ENCODE measurements at regions not wholly inside any gene's neighbourhood (a gene's known extent, or its start where the extent isn't known, plus 50 kb on each side); places are given as distances from the start of the nearest gene placed in this dataset.

GRCh38 chr9:89722712-89723111 is 117.9 kb downstream of the GADD45G start:
- CTCF ChIA-PET = no interaction called here
- POLR2A ChIA-PET = no interaction called here
- TF ChIP-seq SRF (IDR thresholded peaks at IDR 0.05; ENCODE audit: low read depth in 2 of 2, low read length in 2 of 2) (no peak), CHD4 (IDR thresholded peaks at IDR 0.05) (no peak), PAX5 (IDR thresholded peaks at IDR 0.05; ENCODE audit: borderline replicate concordance, low read depth, low read length) (no peak), POLR2AphosphoS2 (IDR thresholded peaks at IDR 0.05; ENCODE audit: low read depth, low read length) (no peak), BACH1 (IDR thresholded peaks at IDR 0.05; ENCODE audit: borderline replicate concordance) (no peak), CEBPZ (IDR thresholded peaks at IDR 0.05; ENCODE audit: low read depth, low read length) (no peak), ZNF207 (IDR thresholded peaks at IDR 0.05; ENCODE audit: borderline replicate concordance) (no peak), CBX3 (IDR thresholded peaks at IDR 0.05; ENCODE audit: borderline replicate concordance, low read depth) (no peak), NFIC (IDR thresholded peaks at IDR 0.05; ENCODE audit: low read depth, low read length) (no peak), HCFC1 (IDR thresholded peaks at IDR 0.05; ENCODE audit: low read length) (no peak)
- TF ChIP-seq, protein P1, sequence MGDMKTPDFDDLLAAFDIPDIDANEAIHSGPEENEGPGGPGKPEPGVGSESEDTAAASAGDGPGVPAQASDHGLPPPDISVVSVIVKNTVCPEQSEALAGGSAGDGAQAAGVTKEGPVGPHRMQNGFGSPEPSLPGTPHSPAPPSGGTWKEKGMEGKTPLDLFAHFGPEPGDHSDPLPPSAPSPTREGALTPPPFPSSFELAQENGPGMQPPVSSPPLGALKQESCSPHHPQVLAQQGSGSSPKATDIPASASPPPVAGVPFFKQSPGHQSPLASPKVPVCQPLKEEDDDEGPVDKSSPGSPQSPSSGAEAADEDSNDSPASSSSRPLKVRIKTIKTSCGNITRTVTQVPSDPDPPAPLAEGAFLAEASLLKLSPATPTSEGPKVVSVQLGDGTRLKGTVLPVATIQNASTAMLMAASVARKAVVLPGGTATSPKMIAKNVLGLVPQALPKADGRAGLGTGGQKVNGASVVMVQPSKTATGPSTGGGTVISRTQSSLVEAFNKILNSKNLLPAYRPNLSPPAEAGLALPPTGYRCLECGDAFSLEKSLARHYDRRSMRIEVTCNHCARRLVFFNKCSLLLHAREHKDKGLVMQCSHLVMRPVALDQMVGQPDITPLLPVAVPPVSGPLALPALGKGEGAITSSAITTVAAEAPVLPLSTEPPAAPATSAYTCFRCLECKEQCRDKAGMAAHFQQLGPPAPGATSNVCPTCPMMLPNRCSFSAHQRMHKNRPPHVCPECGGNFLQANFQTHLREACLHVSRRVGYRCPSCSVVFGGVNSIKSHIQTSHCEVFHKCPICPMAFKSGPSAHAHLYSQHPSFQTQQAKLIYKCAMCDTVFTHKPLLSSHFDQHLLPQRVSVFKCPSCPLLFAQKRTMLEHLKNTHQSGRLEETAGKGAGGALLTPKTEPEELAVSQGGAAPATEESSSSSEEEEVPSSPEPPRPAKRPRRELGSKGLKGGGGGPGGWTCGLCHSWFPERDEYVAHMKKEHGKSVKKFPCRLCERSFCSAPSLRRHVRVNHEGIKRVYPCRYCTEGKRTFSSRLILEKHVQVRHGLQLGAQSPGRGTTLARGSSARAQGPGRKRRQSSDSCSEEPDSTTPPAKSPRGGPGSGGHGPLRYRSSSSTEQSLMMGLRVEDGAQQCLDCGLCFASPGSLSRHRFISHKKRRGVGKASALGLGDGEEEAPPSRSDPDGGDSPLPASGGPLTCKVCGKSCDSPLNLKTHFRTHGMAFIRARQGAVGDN (IDR thresholded peaks at IDR 0.05) = no peak
- SMC1A ChIA-PET (ENCODE audit: uncharacterized antibody, unreplicated experiment) = no interaction called here
- no TSS peak for BruUV-seq (replicated peaks)
- in situ Hi-C loops (cut with MboI) = no loop called here
- intact Hi-C loops (cut with micrococcal nuclease; ENCODE audit: unreplicated experiment) = no loop called here
- Histone ChIP-seq H4K20me1 (ENCODE audit: control insufficient read depth, insufficient read depth) (no peaks in the 10 kb centered on the region), H3K4me2 (ENCODE audit: control insufficient read depth, insufficient read depth) (no peak overlapping the region), H3K9ac (ENCODE audit: control insufficient read depth, insufficient read depth, low read length) (no peak overlapping the region), H3K79me2 (ENCODE audit: control insufficient read depth, insufficient read depth, low read length) (no peaks in the 10 kb centered on the region), H3K27me3 (replicated peaks in 1 of 2; ENCODE audit: control insufficient read depth in 2 of 2, insufficient read depth in 2 of 2, low read length in 1 of 2) (no peaks in the 10 kb centered on the region), H3K27ac (ENCODE audit: control insufficient read depth, insufficient read depth) (no peak overlapping the region), H2AFZ (ENCODE audit: control insufficient read depth, low read depth, low read length) (no peak overlapping the region), H3K4me3 (no peak overlapping the region), H3K4me1 (ENCODE audit: control insufficient read depth, insufficient read depth, low read length) (no peaks in the 10 kb centered on the region), H3K9me3 (replicated peaks; ENCODE audit: control insufficient read depth, insufficient read depth, low read length) (peaks cover 2% of the 10 kb centered on the region; the same call in 2 of the 3 replicates), H3K36me3 (ENCODE audit: control insufficient read depth in 2 of 2, insufficient read depth in 2 of 2, low read length in 1 of 2) (no peaks in the 10 kb centered on the region)
- WGBS (ENCODE audit: insufficient coverage, insufficient replicate concordance, low lambda C conversion rate, missing lambda C conversion rate) = 71% methylated on average over 6 of the region's 6 CpGs
- RAD21 ChIA-PET (ENCODE audit: unreplicated experiment) = no interaction called here
- no peak for DNase-seq (ENCODE audit: low read depth, low spot score)
- FAIRE-seq = no peak
- ATAC-seq = no peak
